NCI-H510A (cell line): ENCODE measurements at regions not wholly inside any gene's neighbourhood (a gene's known extent, or its start where the extent isn't known, plus 50 kb on each side); places are given as distances from the start of the nearest gene placed in this dataset.

Experiments used
- DNase-seq: peaks from one replicate; lab custom pipeline; 2025; lab: John Stamatoyannopoulos, UW

DNA sequence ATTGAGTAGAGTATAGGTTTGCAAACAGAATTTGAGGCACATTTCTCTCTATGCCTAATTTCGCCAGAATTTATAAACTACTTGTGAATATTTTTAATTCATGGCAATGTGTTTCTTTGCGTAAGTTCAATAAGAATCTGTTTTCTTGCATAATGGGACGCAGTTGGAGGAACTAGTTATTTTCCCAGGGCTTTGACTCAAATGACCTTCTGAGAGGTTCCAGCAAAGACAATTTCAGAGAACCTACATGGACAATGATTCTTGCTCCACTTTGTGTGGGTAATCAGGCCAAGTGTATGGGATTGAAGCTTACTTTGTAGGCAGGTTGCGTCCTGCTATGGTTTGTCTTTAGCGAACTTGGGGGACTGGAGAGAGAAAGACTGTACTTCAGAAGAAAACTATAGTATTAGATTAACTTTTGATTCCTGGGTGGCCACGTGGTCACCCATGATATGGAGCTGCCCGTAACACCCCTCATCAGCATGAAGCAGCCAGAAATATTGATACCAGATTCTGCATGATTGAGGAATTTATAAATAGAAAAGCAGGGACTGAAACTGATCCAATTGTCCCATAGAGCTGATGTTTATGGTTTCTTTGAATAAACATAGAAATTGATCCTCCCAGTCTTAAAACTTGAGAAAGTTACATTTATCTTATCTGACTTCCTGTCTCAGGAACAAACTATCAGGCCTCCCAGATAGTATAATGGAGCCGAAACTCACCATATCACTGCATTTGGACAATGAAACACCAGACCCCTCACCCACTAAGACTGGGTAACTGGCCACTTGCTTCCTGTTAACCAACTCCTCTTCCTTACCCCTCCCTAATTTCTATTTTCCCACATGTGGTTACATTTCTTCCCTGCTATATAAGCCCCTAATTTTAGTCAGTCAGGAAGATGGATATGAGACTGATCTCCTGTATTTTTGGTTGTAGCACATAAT, 815.3 kb upstream of the HS6ST1 start:
- DNase-seq = no peak

DNA sequence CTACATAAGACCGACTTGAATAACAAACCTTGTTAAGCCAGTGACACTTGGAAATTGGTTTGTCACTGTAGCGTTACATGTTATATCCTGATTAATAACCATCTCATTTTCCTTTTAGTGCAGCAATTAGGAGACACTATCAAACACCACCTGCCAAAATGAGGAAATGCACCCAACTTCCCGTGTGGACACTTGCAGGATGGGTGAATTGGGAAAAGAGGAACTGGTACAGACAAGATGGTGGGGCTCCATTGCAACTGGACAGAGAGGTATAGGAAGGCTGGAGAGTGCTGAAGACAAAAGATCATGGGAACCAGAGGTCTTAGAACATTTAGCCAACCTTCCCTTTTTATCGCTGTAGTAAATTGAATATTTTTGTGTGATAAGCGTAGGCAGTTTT, 816.3 kb upstream of the HS6ST1 start:
- DNase-seq = no peak

DNA sequence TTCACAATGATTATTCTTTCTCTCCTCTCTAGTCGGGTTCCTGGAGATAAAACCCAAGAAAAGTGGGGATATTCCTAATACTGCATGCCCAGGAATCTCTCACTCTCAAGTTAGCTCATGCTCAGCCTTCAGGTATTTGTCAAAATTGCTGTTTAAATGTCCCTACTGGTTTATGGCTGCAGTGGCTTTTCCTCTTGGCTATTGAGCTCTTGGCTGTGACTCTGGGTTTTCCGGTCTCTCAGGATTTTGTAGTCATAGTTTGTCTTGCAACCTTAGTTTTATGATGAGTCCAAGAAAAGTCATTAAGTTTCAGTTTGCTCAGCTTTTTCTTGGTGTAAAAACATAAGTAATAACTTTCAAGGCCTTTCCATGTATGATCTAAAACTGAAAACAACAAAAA, 820.7 kb upstream of the HS6ST1 start:
- no peak for DNase-seq

DNA sequence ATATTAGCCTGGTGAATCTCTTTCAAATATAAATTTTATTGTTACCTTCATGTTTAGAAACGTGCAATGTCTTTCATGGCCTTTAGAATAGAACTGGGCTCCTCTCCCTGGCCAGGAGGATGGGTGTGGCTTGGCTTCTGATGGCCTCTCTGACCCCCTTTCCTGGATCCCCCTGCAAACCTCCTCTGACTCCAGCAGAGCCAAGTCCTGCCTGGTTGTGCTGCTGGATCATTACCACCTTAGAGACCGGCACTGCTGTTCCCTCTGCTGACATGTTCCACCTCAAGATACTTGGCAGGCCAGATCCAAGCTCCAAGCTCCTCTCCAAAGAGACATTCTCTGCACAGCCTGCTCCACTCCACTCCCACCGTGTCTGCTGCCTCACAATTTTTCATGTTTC, 823.8 kb upstream of the HS6ST1 start:
- DNase-seq = no peak

DNA sequence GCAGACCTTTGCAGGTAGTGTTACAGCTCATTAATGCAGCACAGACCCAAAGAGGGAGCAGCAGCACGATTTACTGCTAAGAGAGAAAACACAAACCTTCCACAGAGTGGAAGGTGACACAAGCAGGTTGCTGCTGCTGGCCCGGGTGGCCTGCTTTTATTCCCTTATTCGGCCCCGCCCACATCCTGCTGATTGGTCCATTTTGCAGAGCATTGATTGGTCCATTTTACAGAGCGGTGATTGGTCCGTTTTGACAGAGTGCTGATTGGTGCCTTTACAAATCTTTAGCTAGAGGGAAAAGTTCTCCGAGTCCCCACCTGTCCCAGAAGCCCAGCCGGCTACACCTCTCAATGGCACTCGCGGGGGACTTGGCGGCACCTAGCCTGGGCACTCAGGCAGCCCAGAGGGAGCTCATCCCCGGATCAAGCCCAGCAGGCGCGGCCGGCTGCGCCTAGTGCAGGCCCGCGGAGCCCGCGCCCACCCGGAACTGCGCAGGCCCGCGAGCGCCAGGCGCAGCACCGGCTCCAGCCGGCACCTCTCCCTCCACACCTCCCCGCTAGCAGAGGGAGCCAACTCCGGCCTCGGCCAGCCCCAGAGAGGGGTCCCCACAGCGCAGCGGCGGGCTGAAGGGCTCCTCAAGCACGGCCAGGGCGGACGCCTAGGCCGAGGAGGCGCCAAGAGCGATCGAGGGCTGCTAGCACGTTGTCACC, 825.6 kb upstream of the HS6ST1 start:
- DNase-seq = no peak

DNA sequence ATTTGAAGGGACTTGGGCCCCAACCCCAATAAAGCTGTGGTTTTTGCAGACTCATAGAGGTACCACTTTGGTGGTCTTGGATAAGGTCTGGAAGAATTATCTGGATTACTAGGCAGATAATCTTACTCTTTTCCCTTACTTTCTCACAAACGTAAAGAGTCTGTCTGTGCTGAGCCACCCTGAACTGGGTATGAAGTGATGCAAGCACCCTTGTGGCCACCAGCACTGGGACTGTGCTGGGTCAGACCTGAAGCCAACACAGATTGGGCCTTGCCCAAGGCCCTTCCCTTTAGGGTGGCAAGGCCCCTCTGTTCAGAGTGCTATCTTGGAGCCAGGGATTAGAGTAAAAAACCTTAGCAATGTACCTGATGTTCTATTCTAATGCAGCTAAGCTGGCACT, 827.0 kb upstream of the RAB6C start:
- no peak for DNase-seq

DNA sequence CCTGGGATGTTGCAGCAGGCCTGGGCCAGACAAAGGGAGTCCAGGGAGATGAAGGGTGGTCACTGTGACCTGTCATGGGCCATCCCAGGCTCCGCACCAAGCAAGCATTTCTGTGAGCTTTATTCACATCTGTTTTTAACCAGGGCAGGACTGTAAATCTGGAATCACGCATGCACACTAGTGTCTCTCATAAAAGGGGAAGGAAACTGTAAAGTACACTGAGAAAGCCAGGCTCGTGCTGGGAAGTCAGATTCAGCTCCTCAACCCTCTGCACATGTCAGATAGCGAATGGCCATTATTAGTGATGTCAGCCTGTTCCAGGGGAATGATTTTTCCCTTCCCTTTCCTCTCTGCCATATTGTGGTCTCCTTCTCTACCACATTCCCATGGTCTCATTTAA, 818.6 kb upstream of the RAB6C start:
- no peak for DNase-seq

DNA sequence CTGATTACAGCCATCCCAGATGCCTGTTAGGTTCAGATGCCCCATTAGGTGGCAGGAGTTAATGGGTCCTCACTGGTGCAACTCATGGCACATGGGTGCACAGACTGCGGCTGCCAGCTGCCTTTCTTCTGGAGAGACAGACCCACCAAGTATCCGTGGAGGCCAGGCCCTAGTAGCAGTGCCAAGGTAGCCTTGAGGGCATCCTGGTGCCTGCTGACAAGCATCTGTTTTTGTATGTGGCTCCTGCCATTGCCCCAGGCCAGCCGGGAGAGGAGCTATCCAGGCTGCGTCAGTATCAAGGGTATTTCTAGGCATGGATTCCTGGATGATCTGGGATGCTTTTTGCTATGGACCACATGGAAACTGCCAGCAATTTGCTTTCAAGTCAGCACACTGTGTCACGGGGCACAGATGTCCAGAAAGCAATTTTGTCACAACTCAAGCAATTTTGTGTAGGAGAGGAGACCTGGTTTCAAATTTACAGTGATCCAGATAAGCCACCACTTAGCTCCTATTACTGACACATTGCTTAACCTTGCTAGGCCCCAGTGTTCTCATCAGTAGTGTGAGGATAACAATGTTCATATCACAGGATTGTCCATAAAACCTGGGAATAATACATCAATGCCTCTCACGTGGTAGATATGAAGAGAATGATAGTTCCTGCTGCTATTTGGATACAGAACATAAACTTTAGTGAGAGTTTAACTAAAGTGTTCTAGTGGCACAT, 815.1 kb upstream of the RAB6C start:
- DNase-seq = no peak

DNA sequence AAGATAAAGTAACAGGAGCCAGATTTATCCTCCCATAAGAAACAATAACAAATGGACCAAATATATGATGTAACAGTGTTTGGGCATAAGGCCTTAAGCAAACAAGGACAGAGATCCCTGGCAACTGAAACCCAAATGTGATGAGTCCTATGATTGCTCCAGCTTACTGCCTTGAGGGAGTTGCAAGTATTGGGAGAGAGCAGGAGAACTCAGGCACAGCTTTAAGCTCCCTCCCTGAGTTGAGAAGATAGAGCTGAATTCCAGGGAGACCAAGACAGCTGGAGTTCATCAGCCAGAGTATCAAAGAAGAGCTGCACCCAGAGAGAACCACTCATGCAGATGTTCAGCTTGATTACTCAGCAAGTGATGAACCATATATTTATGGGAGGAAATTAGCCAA, 814.5 kb upstream of the RAB6C start:
- DNase-seq = no peak

DNA sequence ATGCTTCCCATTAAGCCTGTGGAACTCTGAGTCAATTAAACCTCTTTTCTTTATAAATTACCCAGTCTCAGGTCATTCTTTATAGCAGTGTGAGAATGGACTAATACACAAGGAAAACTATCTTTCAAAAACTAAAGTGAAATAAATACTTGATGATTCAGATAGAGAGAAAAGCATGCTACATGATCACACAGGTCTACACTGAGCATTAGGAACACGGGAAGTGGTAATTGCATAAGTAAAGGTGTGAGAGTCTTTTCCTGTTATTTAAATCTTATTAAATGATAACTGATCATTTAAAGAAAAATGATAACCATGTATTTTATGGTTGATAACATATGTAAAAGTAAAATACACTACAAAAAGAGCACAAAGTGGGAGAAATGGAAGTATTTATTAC, 812.0 kb upstream of the RAB6C start:
- DNase-seq = no peak

DNA sequence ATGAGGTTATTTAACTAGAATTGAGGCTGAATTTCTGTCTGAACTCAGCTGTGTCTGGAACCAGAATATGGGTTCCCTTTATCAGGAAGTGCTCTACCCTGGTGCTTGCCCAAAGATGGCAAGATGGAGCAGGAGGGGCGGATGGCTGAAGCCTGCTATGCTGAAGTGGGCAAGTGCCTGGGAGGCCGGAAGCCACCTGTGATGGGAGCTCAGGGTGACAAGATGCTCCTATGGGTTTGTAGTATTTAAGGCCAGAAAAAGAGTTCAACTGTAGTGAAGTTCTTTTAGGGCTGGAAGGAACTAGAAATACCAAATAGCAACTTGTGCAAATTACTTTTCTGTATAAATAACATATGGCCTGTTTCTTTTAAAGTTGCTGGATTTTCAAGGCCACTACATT, 808.9 kb upstream of the RAB6C start:
- DNase-seq = no peak

DNA sequence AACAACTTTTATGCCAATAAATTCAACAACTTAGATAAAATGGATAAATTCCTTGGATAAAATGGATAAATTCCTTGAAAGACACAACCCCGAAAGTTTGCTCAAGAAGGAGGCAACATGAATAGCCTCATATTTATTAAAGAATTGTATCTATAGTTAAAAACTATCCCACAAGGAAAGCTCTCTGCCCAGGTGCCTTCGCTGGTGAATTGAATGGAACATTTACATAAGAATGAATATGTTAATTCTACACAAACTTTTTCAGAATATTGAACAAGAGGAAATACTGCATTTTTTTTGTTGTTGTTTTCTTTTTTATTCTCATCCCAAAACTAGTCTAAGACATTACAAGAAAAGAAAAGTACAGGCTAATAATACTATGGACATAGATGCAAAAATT, 805.3 kb upstream of the RAB6C start:
- DNase-seq = no peak

DNA sequence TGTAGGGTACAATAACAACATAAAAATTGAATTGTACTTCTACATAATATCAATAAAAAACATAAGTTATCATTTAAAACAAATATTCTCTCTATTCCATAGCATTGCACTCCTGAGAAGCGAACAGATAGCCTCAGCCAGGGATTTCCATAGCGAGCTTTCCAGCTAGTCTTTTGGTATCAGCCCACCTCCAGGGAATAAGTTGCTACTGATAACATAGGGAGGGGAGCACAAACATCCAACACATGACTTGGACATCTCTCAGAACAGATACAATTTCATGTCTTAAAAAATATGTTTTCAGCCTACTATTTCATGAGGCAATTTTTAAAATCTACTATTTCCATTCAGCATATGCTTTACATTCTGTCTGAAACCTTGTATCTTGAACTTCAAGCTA, 804.4 kb upstream of the RAB6C start:
- no peak for DNase-seq

DNA sequence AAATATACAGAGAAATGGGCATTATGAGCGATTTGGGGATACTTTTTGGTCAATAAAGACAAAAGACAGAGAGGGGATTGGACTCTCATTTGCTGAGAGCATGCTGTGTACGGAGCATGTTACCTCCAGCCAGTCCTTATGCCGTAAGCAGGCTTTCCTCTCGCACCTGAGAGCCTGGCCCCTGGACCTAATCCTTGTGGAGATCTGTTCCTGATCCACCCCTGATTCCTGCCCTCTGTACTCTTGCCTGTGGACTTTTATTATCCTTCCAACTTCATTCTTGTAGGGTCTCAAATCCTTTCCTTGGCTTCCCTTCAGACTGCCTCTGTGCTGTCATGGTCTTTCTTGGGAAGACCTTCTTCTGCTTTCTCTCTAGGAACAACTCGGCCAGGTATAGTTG, 803.1 kb upstream of the RAB6C start:
- no peak for DNase-seq

DNA sequence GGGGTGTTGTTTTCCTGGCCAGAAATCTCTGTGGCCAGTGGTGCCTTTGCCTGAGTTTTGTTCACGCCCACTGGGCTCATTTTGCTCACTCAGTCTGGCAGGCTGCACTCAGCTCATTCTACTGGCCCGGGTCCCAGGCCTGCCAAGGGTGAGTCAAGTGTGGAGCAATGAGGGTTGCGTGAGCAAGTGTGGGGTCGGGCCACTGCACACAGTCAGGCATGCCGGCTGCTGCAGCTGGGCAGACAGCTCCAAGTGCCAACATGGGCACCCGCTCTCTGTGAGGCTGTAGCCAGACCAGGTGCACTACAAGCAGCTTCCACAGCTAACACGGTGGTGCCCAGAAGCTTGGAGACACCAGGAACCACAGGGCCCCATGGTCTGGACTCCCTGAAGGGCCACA, 801.1 kb upstream of the RAB6C start:
- DNase-seq = no peak

DNA sequence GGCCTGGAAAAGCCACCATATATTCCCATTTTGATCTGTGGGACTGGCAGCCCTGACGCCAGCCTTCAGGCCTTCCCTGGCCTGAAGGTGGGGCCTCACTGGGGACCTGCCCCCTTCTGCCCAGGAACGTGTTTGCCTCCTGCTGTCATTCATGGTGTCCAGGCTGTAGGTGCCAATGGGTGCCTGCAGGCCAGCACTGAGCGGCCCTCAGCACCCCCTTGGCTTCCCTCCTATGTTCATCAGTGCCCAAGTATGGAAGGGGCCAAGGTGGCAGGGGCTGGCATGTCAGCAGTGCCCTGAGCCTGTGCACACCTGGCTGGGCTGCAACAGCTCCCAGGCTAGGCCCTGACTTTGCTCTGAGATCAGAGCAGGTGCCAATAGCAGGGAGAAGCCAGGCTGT, 800.3 kb upstream of the RAB6C start:
- no peak for DNase-seq

DNA sequence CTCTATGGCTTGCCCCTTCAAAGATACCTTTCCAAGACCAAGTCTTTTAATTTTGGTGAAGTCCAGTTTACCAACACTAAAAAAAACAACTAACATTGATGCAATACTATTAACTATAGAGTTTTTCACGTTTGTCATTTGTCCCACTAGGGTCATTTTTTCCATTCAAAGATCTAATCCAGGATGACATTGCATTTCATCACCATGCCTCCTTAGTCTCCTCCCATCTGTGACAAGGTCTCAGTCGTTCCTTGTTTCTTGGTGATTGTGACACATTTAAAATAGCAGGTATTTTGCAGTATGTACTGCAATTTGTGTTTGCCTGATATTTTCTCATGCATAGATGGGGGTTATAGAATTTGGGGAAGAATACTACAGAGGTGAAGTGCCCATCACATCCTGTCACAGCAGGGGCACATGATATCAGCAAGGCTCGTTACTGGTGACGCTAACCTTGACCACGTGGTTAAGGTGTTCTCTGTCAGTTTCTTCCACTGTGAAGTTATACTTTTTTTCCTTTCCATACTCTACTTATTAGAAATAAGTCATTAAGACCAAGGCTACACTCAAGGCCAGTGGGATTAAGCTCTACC, 799.2 kb upstream of the RAB6C start:
- DNase-seq = no peak

DNA sequence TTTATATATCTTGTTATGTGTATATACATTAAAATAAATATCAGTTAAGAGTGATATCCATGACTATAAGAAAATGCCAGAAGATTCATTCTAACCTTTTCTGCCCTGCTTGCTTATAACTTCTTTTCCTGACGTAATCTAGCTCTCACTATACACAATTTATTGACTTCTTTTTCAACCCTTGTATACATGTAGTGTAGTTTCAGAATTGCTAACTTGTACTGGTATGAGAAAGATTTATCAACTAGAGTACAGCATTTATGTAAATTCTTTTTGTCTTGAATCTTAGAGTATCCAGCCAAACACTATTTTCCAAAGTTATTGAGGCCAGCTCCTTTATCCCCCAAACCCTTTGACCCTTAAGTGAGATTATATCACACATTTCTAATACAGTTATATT, 798.0 kb upstream of the RAB6C start:
- DNase-seq = no peak

DNA sequence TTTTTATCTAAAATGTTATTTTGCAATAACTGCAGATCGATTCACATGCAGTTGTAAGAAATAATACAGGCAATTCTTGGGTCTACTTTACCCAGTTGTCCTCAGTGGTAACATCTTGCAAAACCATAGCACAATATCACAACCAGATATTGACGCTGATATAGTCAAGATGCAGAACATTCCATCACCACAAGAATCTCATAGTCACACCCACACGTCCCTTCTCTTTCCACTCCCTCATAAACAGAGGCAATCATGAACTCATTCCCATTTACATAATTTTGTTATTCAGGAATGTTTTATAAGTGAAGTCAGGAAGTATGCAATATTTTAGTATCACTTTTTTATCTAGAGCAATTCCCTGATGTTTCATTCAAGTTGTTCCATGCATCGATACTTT, 797.5 kb upstream of the RAB6C start:
- no peak for DNase-seq

DNA sequence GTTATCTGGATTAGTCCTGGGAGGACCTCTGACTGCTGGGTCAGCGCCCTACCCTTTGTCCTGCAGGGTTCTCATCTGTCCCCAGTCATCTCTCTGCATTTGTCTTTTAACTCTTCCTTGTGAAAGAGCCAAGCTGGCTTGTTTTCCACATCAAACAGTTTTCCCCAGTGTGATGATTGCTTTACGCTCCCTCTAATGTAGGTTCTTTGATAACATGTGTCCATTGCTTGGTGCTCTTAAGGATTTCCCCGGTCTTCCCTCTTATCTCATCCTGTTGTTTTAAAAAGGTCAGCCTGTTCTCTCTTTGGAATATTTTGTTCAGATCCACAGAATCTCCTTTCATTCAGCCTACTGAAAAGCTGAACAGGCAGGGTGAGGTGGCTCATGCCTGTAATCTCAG, 792.1 kb upstream of the RAB6C start:
- no peak for DNase-seq

DNA sequence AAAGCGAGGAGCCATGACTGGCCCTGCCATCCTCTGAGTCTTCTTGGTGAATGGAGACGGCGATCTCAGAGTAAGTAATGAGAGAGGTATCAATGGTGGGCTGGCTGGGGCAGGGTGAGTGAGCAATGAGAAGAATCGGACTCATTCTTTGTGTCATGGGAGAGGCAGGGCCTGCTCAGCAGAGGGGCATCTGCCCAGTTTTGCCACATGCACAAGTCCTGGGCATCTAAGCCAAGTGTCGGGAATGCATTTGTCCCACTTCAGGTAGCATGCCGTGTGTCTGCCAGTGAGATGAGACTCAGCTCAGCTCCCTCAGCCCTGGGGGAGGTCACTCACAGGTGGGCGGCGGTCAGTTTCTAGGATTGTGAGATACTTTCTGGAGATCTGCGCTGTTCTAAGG, 791.0 kb upstream of the RAB6C start:
- DNase-seq = no peak

DNA sequence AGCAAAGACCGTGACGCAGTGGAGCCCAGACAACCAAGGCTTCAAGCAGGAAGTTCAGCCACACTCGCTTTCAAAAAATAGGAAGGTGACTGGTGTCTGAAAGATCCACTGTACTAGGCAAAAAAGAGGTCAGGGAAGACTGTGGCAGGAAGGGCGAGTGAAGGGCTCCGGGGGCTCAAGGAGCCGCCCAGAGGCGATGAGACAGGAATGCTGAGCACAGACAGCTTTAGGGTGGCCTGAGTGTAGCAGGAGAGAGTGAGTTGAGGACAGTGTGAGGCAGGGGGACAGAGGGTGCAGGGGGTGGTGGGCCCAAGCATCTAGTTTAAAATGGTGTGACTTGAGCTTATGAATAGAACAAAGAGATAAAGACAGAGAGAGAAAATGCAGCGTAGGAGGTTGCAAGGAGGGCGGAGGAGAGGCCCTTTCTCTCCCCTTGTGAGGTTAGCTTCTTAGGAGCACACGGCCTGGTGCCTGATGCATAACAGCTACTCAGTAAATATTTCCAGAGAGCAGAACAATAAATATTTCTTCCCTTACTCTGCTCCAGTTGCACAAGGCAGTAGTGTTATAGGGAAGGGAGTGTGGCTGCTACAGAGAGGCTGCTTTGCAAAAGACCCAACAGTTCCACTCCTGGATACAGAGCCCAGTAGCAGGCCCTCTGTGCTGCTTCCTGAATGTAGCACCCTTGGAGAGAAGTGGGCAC, 789.7 kb upstream of the RAB6C start:
- no peak for DNase-seq
